Type B pancreatic cell (in vitro differentiated cells): ENCODE measurements at regions not wholly inside any gene's neighbourhood (a gene's known extent, or its start where the extent isn't known, plus 50 kb on each side); places are given as distances from the start of the nearest gene placed in this dataset.

Experiments used
- DNase-seq: peaks from one replicate; pipeline ENCODE4 v3.0.0; 2021; ENCODE audit warnings: mixed read lengths; ENCODE audit not compliant: unreplicated experiment; ENCODE audit errors: extremely low spot score
- H3K27ac Mint-ChIP-seq: 2 replicates; pipeline ENCODE4 v1.8.0; 2021; ENCODE audit warnings: mild to moderate bottlenecking, mixed read lengths
- H3K27me3 Mint-ChIP-seq: 2 replicates; pipeline ENCODE4 v1.8.0; 2021; ENCODE audit warnings: mixed read lengths
- H3K36me3 Mint-ChIP-seq: 2 replicates; pipeline ENCODE4 v1.8.0; 2021; ENCODE audit warnings: mixed read lengths
- H3K4me1 Mint-ChIP-seq: one replicate; pipeline ENCODE4 v1.8.0; 2021; ENCODE audit warnings: mixed read lengths; ENCODE audit not compliant: unreplicated experiment
- H3K4me3 Mint-ChIP-seq: 2 replicates; pipeline ENCODE4 v1.8.0; 2021; ENCODE audit warnings: mild to moderate bottlenecking, mixed read lengths
- H3K9me3 Mint-ChIP-seq: 2 replicates; pipeline ENCODE4 v1.8.0; 2021; ENCODE audit warnings: mixed read lengths
- CTCF ChIP-seq: fragments of 200-600 bp; sonication (generic); conservative IDR thresholded peaks from 2 replicates; pipeline ENCODE4 v1.5.0; 2021; ENCODE audit warnings: antibody characterized with exemption, mild to moderate bottlenecking

DNA sequence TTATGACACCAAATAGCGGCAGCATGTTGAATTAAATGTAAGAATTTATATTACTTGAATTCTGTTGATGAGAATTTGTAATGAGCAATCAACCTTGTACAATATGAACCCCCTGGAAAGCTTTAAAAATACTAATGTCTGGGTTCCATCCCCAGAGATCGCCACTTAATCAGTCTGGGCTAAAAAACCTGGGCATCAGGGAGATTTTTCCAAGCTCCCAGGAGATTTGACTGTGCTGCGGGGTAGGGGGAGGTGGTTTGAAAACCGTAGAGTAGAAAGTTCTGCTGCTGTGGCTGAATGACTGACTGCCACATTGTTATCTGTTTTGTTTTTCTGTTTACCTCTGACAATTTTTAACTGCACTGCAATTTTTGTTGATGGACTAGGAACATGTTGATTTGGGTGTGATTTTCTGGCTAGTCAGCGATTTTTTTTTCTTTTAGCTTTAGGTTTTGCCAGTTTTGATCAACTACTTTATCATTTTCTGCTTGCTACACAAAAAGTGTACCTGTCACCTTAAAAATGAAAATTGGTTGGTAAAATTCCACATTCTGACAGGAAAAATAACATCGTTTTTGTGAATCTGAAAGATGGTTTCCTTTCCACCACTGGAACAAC lies 79.3 kb downstream of the PCTP start:
- peaks cover 10% of the 10 kb centered on the region for H3K4me1 Mint-ChIP-seq
- H3K4me3 Mint-ChIP-seq, result no peak overlapping the region
- H3K27me3 Mint-ChIP-seq, result peaks cover 14% of the 10 kb centered on the region

DNA sequence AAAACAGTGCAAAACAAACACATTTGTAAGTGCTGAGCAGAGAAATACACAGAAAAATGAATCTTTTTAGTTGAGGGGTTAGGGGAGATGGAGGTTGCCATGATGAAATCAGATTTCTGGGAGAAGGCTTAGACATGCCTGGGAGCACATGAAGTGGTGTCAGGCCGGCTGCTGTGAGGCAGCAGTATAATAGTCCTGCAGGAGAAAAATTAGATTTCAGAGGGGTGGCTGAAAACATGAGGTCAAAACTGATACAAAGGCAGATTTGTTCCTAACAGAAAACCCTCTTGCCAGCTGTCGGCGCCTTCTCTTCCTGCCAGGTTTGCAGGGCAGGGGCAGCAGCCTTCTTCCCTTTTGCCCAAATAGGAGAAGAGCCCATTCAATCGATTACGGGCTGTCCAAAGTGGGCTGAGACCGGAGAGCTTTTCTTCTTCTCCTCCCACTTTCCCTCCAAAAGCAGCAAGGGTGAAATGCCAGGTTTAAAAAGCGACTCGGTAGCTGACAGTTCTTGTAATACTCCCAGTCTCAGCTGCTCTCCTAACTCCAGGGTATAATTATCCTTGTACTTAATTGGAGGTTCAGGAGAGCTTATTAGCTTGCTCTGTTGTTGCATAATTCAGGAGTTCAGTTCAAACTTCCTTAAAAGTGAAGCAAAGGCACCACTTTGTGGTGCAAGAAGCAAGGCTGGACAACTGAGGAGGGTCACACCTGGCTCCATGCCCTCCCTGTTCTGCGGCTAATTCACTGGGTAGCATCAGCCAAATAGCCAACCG lies 80.0 kb downstream of the PCTP start:
- Mint-ChIP-seq H3K27me3 (peaks cover 14% of the 10 kb centered on the region), H3K4me1 (peaks cover 10% of the 10 kb centered on the region), H3K4me3 (peak overlapping the region; percentile 2), H3K27ac (peak overlapping the region; percentile 5), H3K9me3 (no peaks in the 10 kb centered on the region), H3K36me3 (no peaks in the 10 kb centered on the region)
- TF ChIP-seq CTCF, result no peak
- no peak for DNase-seq

More for the DNA sequence above, 79.3 kb downstream of the PCTP start:
- no peak for DNase-seq
- Mint-ChIP-seq H3K9me3 (no peaks in the 10 kb centered on the region), H3K36me3 (no peaks in the 10 kb centered on the region), H3K27ac (peak overlapping the region; percentile 5)
- no peak for TF ChIP-seq CTCF

DNA sequence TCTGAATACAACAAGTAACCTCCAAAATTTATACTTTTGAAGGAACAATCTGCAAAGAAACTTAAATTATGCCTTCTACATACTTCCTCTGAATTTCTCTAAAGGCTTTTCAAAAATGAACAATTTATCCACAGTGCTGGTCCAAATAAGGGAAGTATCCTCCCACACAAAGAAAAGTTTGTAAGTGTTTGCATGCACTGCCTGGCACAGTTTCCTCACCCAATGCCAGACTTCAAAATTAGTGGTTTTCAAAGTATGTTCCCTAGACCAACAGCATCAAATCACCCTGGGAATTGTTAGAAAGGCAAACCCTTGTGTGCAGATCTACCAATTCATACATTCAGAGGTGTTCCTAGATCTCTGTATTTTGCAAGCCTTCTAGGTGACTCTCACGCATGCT lies 82.5 kb downstream of the PCTP start:
- DNase-seq, result no peak
- no peak for TF ChIP-seq CTCF
- Mint-ChIP-seq H3K27ac (no peak overlapping the region), H3K36me3 (no peaks in the 10 kb centered on the region), H3K4me1 (peaks cover 10% of the 10 kb centered on the region), H3K27me3 (peaks cover 16% of the 10 kb centered on the region), H3K9me3 (peaks cover 7% of the 10 kb centered on the region), H3K4me3 (no peak overlapping the region)

GRCh38 chr17:55842405-55843158 lies 91.7 kb downstream of the PCTP start:
- no peak overlapping the region for H3K27ac Mint-ChIP-seq
- H3K36me3 Mint-ChIP-seq, result no peaks in the 10 kb centered on the region
- no peaks in the 10 kb centered on the region for H3K4me1 Mint-ChIP-seq
- H3K4me3 Mint-ChIP-seq, result no peak overlapping the region
- peaks cover 34% of the 10 kb centered on the region for H3K27me3 Mint-ChIP-seq
- DNase-seq, result no peak
- H3K9me3 Mint-ChIP-seq, result no peaks in the 10 kb centered on the region
- no peak for TF ChIP-seq CTCF

GRCh38 chr17:55843785-55844184 lies 92.9 kb downstream of the PCTP start:
- no peak for DNase-seq
- Mint-ChIP-seq H3K36me3 (no peaks in the 10 kb centered on the region), H3K4me3 (no peak overlapping the region), H3K27me3 (peaks cover 32% of the 10 kb centered on the region), H3K27ac (no peak overlapping the region), H3K4me1 (no peaks in the 10 kb centered on the region), H3K9me3 (no peaks in the 10 kb centered on the region)
- TF ChIP-seq CTCF, result no peak
